ENCODE measurements at regions not wholly inside any gene's neighbourhood (a gene's known extent, or its start where the extent isn't known, plus 50 kb on each side); places are given as distances from the start of the nearest gene placed in this dataset.

DNA sequence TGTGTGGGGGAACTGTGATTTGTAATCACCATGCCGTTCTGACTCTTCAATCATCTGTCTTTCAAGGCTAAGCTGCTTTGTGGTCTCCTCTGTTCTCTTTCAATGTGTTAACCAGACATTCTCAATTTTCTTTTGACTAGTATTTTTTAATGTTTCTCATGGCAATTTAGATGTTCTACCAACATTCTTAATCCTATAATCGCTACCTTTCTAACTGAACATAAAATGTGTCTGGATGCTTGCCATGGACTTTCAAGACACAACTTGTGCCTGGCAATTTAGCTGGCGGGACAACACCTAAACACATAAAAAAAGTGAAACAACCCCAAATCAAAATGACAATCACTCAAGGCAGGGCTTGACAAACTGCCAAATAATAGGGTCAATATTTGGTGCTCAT, 135.0 kb upstream of the ACKR3 start:
- ATAC-seq (replicated peaks) (no peak), DNase-seq (no peak)
- Mint-ChIP-seq H3K9me3 (no peaks in the 10 kb centered on the region), H3K27ac (no peak overlapping the region), H3K27me3 (peaks cover 21 to 34% of the 10 kb centered on the region in 2 donors), H3K36me3 (ENCODE audit: insufficient read depth) (no peaks in the 10 kb centered on the region), H3K4me1 (ENCODE audit: low read depth in 2 of 2) (no peaks in the 10 kb centered on the region), H3K4me3 (no peak overlapping the region)

DNA sequence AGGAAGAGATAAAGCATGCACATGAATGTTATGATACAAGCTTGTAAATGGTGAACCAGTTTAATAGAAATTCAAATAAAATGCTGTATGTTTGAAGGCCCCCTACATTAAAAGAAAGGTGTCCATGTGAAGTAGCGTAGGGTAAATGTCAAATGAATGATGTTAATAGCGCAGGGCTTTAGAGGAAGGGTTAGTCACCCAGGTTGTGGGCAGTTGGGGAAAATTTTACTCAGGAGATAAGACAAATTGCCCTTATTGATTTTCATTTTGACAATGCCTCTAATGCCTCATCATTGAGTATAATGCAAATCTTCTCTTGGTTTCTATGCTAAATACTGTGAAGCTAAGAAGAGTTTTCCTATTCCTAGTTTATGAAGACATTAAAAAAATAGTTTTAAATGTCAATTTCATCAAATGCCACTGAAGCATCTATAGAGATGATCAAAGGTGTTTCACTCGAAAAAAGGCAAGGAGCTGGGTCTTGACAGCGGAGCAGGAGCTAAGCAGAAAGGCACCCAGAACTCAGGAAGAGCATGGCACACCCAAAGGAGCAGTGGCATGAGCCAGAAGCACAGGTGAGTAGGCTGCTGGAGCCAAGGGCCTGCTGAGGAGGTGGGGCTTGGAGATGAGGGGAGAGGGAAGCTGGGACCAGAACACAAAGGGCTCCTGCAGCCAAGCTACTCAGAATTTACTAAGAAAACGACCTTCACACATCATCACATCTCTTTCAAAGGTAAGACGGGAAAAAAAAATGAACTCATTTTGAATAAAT, 129.3 kb upstream of the ACKR3 start:
- DNase-seq: no peak
- ATAC-seq (replicated peaks): no peak
- peaks cover 49 to 54% of the 10 kb centered on the region in 2 donors for H3K27me3 Mint-ChIP-seq
- H3K9me3 Mint-ChIP-seq: no peaks in the 10 kb centered on the region
- no peaks in the 10 kb centered on the region for H3K36me3 Mint-ChIP-seq (ENCODE audit: insufficient read depth)
- no peak overlapping the region for H3K4me3 Mint-ChIP-seq
- no peaks in the 10 kb centered on the region for H3K4me1 Mint-ChIP-seq (ENCODE audit: low read depth in 2 of 2)
- no peak overlapping the region for H3K27ac Mint-ChIP-seq

DNA sequence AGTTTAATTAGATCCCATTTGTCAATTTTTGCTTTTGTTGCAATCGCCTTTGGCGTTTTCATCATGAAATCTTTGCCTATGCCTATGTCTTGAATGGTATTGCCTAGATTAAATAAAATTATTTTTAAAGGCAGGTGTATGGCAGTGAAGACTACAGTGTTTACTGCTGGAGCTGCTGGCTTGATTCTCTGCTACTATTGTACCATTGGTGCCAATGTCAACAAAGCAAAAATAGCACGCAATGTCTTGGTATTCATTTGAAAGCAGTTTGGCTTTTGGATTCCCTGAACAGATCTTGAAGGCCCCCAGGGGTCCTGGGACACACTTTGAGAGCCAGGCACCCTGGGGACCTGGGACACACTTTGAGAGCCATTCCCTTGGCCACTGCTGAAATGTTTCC, 125.4 kb upstream of the ACKR3 start:
- Mint-ChIP-seq H3K36me3 (ENCODE audit: insufficient read depth) (no peaks in the 10 kb centered on the region), H3K4me1 (ENCODE audit: low read depth in 2 of 2) (no peaks in the 10 kb centered on the region), H3K27me3 (peaks cover 64 to 78% of the 10 kb centered on the region in 2 donors), H3K27ac (no peak overlapping the region), H3K9me3 (no peaks in the 10 kb centered on the region), H3K4me3 (no peak overlapping the region)
- ATAC-seq (replicated peaks): no peak
- no peak for DNase-seq

DNA sequence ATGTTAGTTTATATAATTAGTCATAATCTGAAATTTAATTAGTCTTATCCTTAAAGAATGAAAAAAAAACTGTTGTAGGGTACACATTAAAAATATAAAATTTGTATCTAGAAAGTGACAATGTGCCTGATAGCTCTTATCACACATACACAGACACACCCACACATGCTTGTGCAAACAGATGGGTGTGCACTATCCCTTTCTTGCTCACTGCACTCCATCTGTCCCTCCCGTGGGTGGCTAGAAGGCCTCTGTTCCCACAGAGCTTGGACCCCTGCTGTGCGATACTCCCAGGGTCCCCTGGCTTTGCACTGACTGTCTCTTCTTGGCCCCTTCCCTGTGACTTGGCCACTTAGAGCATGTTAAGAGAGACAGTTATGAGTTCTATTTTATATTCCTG, 123.9 kb upstream of the ACKR3 start:
- H3K4me3 Mint-ChIP-seq: no peak overlapping the region
- no peaks in the 10 kb centered on the region for H3K36me3 Mint-ChIP-seq (ENCODE audit: insufficient read depth)
- ATAC-seq (replicated peaks): no peak

DNA sequence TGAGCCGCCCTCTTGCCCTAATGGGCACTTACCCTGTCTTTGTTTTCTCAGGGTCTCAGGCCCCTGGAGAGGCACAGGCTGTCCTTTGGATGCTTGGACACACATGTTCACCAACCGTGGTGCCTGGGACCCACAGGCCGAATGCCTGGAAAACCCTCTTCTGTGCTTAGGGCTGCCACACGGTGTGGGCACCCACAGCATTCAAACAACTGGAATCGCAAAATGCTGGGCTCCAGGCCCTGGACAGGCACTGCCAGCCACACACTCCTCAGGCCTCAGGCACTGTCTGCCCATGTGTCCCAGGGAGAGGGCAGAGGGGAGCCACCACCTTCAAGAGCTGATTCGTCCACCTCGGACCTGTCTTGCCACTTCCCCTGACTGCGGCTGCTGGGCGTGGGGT, 123.1 kb upstream of the ACKR3 start:
- DNase-seq (no peak), ATAC-seq (replicated peaks) (no peak)
- H3K27me3 Mint-ChIP-seq: peaks cover 55 to 77% of the 10 kb centered on the region in 2 donors
- H3K4me1 Mint-ChIP-seq (ENCODE audit: low read depth in 2 of 2): no peaks in the 10 kb centered on the region
- no peak overlapping the region for H3K4me3 Mint-ChIP-seq
- H3K9me3 Mint-ChIP-seq: no peaks in the 10 kb centered on the region
- no peak overlapping the region for H3K27ac Mint-ChIP-seq
- no peaks in the 10 kb centered on the region for H3K36me3 Mint-ChIP-seq (ENCODE audit: insufficient read depth)

More for the DNA sequence above, 123.9 kb upstream of the ACKR3 start:
- Mint-ChIP-seq H3K27ac (no peak overlapping the region), H3K4me1 (ENCODE audit: low read depth in 2 of 2) (no peaks in the 10 kb centered on the region), H3K9me3 (no peaks in the 10 kb centered on the region), H3K27me3 (peaks cover 61 to 80% of the 10 kb centered on the region in 2 donors)
- no peak for DNase-seq

DNA sequence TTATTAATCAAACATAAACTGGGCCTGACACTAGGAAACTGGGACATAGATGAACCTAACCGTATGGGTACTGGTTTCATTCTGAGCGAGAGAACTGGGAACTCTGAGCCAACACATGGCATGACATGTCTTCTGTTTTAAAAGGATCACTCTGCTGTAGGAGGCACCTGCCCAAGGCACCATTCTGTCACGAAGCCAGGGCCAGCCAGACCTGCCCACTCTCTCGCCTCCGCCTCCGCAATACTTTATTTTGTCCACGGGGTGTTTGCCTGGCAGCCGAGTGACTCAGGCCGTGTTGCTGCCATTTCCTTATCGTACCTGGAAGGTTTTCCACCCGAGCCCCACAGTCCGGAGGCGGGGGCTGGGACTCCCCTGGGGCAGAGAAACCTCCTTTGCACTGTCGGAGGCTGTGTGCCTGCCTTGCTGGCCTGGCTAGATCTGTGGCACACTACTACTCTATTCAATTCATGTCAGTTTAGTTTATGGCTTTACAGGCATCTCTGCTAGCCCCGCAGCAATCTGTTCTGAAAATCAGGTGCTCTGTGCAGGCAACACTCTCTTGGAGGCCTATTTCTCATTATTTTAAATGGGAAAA, 120.4 kb upstream of the ACKR3 start:
- ATAC-seq (replicated peaks) (no peak), DNase-seq (no peak)
- Mint-ChIP-seq H3K4me1 (ENCODE audit: low read depth in 2 of 2) (no peaks in the 10 kb centered on the region), H3K36me3 (ENCODE audit: insufficient read depth) (no peaks in the 10 kb centered on the region), H3K4me3 (no peak overlapping the region), H3K9me3 (no peaks in the 10 kb centered on the region), H3K27ac (no peak overlapping the region), H3K27me3 (peaks cover 46 to 69% of the 10 kb centered on the region in 2 donors)

DNA sequence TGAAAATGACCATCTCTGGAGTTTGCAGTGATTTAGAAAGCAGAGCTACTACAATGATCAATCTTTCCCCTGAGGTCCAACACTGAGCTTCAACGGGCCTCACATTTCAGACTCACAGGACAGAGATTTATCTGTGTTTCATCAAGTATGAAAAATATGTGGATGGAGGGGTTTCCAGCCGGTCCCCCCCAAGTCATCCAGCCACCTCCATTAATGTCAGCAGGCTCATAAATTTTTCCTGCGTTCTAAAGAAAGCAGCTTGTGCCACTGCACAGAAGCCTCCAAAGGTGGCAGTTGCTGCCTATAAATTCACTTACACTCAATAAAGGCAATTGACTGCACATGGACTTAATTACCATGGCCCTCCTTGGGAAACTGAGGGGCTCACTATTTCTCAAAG, 117.4 kb upstream of the ACKR3 start:
- Mint-ChIP-seq H3K4me1 (ENCODE audit: low read depth in 2 of 2) (no peaks in the 10 kb centered on the region), H3K9me3 (no peaks in the 10 kb centered on the region), H3K4me3 (no peak overlapping the region), H3K36me3 (ENCODE audit: insufficient read depth) (no peaks in the 10 kb centered on the region), H3K27ac (no peak overlapping the region), H3K27me3 (peaks cover 46 to 65% of the 10 kb centered on the region in 2 donors)
- DNase-seq: no peak
- no peak for ATAC-seq (replicated peaks)

DNA sequence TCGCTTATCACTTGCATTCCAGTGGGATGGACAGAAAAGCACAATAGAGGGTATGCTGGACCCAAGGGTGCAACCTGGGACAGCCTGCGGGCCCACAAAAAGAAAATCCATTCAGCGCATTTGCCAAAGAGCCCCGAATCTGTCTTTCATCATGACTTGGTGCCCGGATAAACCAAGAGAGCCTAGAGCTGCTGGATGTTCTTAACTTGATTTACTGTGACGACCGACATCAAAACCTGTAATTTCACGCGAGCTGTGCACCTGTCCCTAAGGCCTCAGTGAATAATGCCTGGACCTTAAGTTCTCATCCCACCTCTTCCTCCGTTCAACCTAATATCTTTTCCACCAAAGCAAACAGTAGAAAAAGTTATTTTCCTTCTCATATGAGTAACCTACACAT, 115.5 kb upstream of the ACKR3 start:
- Mint-ChIP-seq H3K27ac (no peak overlapping the region), H3K4me1 (ENCODE audit: low read depth in 2 of 2) (no peaks in the 10 kb centered on the region), H3K9me3 (peaks cover 0 to 4% of the 10 kb centered on the region in 2 donors), H3K36me3 (ENCODE audit: insufficient read depth) (no peaks in the 10 kb centered on the region), H3K27me3 (peaks cover 50 to 63% of the 10 kb centered on the region in 2 donors), H3K4me3 (no peak overlapping the region)
- ATAC-seq (replicated peaks) (no peak), DNase-seq (no peak)

DNA sequence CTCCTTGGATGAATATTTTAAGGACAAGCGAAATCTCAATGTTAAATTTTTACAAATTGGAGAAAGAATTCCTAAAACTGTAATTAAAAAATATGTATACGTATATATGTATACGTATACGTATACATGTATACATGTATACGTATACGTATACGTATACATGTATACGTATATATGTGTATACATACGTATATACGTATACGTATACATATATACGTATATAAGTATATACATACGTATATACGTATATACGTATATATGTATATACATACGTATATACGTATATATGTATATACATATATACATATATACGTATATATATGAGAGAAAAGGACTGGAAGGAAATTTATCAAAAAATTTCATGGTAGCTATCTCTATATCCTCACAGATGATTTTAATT, 110.2 kb upstream of the ACKR3 start:
- Mint-ChIP-seq H3K36me3 (ENCODE audit: insufficient read depth) (no peaks in the 10 kb centered on the region), H3K9me3 (peaks cover 0 to 4% of the 10 kb centered on the region in 2 donors), H3K27me3 (peaks cover 37 to 38% of the 10 kb centered on the region in 2 donors), H3K27ac (no peak overlapping the region), H3K4me3 (no peak overlapping the region), H3K4me1 (ENCODE audit: low read depth in 2 of 2) (no peaks in the 10 kb centered on the region)
- ATAC-seq (replicated peaks) (no peak), DNase-seq (no peak)

DNA sequence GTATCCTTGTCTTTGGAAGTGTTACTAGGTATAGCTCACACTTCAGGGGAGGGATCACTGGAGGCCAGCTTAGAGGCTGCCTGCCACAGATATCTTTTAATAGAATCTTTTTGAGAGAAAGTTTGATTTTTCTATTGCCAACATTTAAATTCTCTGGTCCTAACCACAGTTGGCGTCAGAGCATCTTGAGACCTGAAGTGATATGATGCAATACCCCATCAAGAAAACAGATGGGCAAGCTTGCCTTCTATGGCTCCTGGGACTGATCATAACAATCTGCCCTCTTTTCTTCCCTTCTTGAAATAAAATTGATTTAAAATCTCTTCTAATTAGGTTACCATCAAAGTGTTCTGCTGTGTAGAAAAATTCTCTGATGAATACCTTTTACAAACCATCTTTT, 105.5 kb upstream of the ACKR3 start:
- Mint-ChIP-seq H3K9me3 (peaks cover 1 to 8% of the 10 kb centered on the region in 2 donors), H3K27ac (no peak overlapping the region), H3K36me3 (ENCODE audit: insufficient read depth) (no peaks in the 10 kb centered on the region), H3K4me3 (no peak overlapping the region), H3K27me3 (peaks cover 6 to 9% of the 10 kb centered on the region in 2 donors), H3K4me1 (ENCODE audit: low read depth in 2 of 2) (no peaks in the 10 kb centered on the region)
- DNase-seq: no peak
- ATAC-seq (replicated peaks): no peak

DNA sequence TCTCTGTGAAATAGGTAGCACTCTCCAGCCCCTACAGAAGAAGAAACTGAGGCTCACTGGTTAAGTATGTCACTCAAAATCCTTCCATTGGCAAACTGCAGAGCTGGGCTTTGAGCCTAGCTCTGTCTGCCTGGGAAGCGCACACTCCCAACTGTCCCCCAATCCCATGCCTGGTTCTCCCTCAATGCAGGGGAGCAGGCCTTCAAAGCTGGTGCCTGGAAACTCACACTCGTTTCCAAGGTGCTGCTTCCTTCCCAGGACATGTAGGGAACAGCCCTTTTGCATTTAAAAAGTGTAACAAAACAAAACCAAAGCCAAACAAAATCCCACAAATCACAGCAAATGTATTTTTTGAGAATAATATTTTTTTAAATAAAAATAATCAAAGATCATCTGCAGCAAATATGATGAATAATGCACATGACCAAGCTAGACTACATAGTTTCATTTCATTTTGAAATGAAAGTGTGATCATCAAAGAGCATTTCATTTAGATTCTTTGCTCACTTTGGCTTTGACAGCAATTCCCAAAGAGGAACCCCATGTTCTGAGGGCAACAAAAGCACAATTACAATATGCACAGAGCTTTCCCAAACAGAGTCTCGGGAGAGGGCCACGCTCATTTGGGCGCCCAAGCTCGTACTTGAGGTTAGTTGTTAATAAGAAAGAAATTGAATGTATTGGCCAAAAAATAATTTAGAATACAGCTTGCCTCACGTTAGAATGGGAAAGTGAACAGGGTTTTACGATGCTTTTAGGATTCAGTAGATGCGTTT, 96.7 kb upstream of the ACKR3 start:
- H3K27ac Mint-ChIP-seq: no peak overlapping the region
- H3K9me3 Mint-ChIP-seq: no peaks in the 10 kb centered on the region
- H3K4me1 Mint-ChIP-seq (ENCODE audit: low read depth in 2 of 2): no peaks in the 10 kb centered on the region
- no peak for DNase-seq
- no peak for ATAC-seq (replicated peaks)
- no peak overlapping the region for H3K4me3 Mint-ChIP-seq
- no peaks in the 10 kb centered on the region for H3K36me3 Mint-ChIP-seq (ENCODE audit: insufficient read depth)
- peaks cover 31 to 40% of the 10 kb centered on the region in 2 donors for H3K27me3 Mint-ChIP-seq

DNA sequence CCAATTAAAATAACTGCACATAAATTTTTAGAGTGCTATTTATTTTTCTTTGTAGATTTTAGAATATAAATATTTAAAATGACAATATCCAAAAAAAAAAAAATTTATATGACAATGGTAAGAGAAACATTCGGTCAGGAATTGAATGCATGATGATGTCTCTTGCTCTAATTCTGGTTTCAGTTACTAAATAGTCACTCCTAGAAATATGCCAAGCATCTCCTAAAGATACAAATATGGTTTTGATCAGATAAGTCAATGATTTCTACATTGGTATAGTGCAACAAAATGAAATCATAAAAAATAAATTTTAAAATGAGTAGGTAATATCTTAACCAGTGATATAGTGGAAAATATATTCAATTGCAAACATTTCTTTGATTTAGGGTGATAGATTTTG, 95.9 kb upstream of the ACKR3 start:
- Mint-ChIP-seq H3K27ac (no peak overlapping the region), H3K36me3 (ENCODE audit: insufficient read depth) (no peaks in the 10 kb centered on the region), H3K4me1 (ENCODE audit: low read depth in 2 of 2) (no peaks in the 10 kb centered on the region), H3K27me3 (peaks cover 31 to 43% of the 10 kb centered on the region in 2 donors), H3K4me3 (no peak overlapping the region), H3K9me3 (no peaks in the 10 kb centered on the region)
- no peak for DNase-seq
- ATAC-seq (replicated peaks): no peak

DNA sequence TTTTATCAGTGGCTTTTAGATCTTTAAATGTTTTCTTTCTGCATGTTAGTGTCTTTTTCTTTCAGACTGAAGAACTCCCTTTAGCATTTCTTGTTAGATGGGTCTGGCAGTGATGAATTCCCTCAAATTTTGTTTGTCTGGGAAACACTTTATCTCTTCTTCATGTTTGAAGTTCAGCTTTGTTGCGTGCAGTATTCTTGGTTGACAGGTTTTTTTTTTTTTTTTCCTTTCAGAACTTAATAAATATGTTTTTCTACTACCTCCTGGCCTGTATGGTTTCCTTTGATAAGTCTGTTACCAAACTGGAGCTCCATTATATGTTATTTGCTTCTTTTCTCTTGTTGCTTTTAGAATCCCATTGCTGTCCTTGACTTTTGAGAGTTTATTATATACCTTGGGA, 89.8 kb upstream of the ACKR3 start:
- no peak for DNase-seq
- ATAC-seq (replicated peaks): no peak
- Mint-ChIP-seq H3K36me3 (ENCODE audit: insufficient read depth) (no peaks in the 10 kb centered on the region), H3K4me1 (ENCODE audit: low read depth in 2 of 2) (no peaks in the 10 kb centered on the region), H3K27ac (no peak overlapping the region), H3K27me3 (peaks cover 20 to 48% of the 10 kb centered on the region in 2 donors), H3K4me3 (no peak overlapping the region), H3K9me3 (peaks cover 7 to 17% of the 10 kb centered on the region in 2 donors)

DNA sequence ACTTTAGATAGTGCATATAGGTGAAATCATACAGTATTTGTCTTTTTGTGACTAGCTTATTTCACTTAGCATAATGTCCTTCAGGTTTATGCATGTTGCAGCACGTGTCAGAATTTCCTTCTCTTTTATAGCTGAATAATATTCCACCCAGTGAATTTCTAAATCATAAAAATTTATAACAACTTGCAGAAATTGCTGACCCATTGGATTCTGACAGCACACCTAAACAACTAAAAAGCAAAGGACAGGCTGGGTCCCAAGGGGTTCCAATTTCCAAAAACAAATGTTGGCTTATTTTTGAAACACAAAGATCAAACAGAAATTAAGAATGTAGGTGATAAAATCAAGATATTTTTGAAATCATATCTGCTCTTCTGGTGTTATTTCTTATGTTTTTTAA, 86.5 kb upstream of the ACKR3 start:
- ATAC-seq (replicated peaks) (no peak), DNase-seq (no peak)
- H3K27me3 Mint-ChIP-seq: peaks cover 25 to 39% of the 10 kb centered on the region in 2 donors
- no peaks in the 10 kb centered on the region for H3K36me3 Mint-ChIP-seq (ENCODE audit: insufficient read depth)
- H3K4me1 Mint-ChIP-seq (ENCODE audit: low read depth in 2 of 2): no peaks in the 10 kb centered on the region
- no peak overlapping the region for H3K27ac Mint-ChIP-seq
- H3K9me3 Mint-ChIP-seq: peaks cover 7 to 17% of the 10 kb centered on the region in 2 donors
- H3K4me3 Mint-ChIP-seq: no peak overlapping the region

Data from effector memory CD8-positive, alpha-beta T cell (primary cell).